Thyroid gland (tissue), 4 donors: ENCODE measurements at regions not wholly inside any gene's neighbourhood (a gene's known extent, or its start where the extent isn't known, plus 50 kb on each side); places are given as distances from the start of the nearest gene placed in this dataset.

Experiments used
- CTCF ChIP-seq, 6 experiments: fragments of 200-600 bp in 3 of 6; fragments of 450-650 bp in 3 of 6; sonication (generic) in 3 of 6; IDR thresholded peaks; one replicate each; pipeline ENCODE4 v1.5.1; 2016 to 2019; ENCODE audit warnings: antibody characterized with exemption in 6 of 6, mild to moderate bottlenecking in 2 of 6, inconsistent platforms in 1 of 6, moderate library complexity in 1 of 6
- POLR2A ChIP-seq, 2 donors: fragments of 450-650 bp; IDR thresholded peaks; one replicate each; pipeline ENCODE4 v1.6.1; 2017; ENCODE audit warnings: antibody characterized with exemption in 2 of 2, mild to moderate bottlenecking in 2 of 2, moderate library complexity in 1 of 2

GRCh38 chr18:2316751-2317696 lies 254.3 kb downstream of the METTL4 start:
- TF ChIP-seq CTCF (IDR thresholded peaks at IDR 0.05) (no peak), POLR2A (IDR thresholded peaks at IDR 0.05) (no peak)
